ENCODE measurements at regions not wholly inside any gene's neighbourhood (a gene's known extent, or its start where the extent isn't known, plus 50 kb on each side); places are given as distances from the start of the nearest gene placed in this dataset.

- H3K9me1 ChIP-seq (replicated peaks; ENCODE audit: control insufficient read depth, extremely low read depth, insufficient read depth, low read length), result no peaks in the 10 kb centered on the region
- no TSS peak for BruUV-seq (replicated peaks)
- FAIRE-seq, result no peak
- H3K27me3 ChIP-seq (ENCODE audit: control insufficient read depth in 2 of 2, insufficient read depth in 2 of 2, low read length in 2 of 2), result no peaks in the 10 kb centered on the region
- no peaks in the 10 kb centered on the region for H3K9me3 ChIP-seq (replicated peaks; ENCODE audit: control insufficient read depth, insufficient read depth, low read length)
- no peak for TF ChIP-seq CTCF (IDR thresholded peaks at IDR 0.05; ENCODE audit: extremely low read depth in 1 of 2, insufficient read depth in 1 of 2, low read depth in 1 of 2, low read length in 2 of 2)
- TF ChIP-seq POLR2A (IDR thresholded peaks at IDR 0.05; ENCODE audit: low read depth, low read length), result no peak
- TF ChIP-seq FOS (IDR thresholded peaks at IDR 0.05; ENCODE audit: borderline replicate concordance, insufficient read depth, low read length), result no peak
- TF ChIP-seq JUN (IDR thresholded peaks at IDR 0.05; ENCODE audit: borderline replicate concordance, insufficient read depth, insufficient read length, low read depth), result no peak
- dilution Hi-C loops (cut with MboI; ENCODE audit: extremely low pct_ligation_motif_present, low sequenced_read_pairs) (no loop called here), intact Hi-C loops (cut with micrococcal nuclease) (no loop called here)
- no peaks in the 10 kb centered on the region for H4K20me1 ChIP-seq (replicated peaks; ENCODE audit: control insufficient read depth, extremely low read depth, insufficient read depth, low read length)
- H3K79me2 ChIP-seq (ENCODE audit: control insufficient read depth, insufficient read depth, low read length), result no peaks in the 10 kb centered on the region
- H3K36me3 ChIP-seq (ENCODE audit: control insufficient read depth in 2 of 2, extremely low read depth in 1 of 2, insufficient read depth in 2 of 2, low read length in 2 of 2), result no peaks in the 10 kb centered on the region
- ChIA-PET POLR2A (interaction anchor here (1.1 kb wide), 1 partner anchor 357 kb away, joined by 3 read pairs; the partner anchor contains the start of gene MAFB), CTCF (no interaction called here)
- H3K27ac ChIP-seq (ENCODE audit: insufficient read depth, low read depth, low read length), result no peak overlapping the region
- no peak overlapping the region for H3K9ac ChIP-seq (replicated peaks; ENCODE audit: extremely low read depth, insufficient read depth, low read length)
- no peaks in the 10 kb centered on the region for H3K4me1 ChIP-seq (ENCODE audit: control insufficient read depth, extremely low read depth, insufficient read depth, low read length)
- DNase-seq (ENCODE audit: low read depth, low spot score), result peak; percentile 49
- no peak overlapping the region for H2AFZ ChIP-seq (ENCODE audit: low read depth, low read length)
- no peak overlapping the region for H3K4me3 ChIP-seq (replicated peaks in 1 of 3; ENCODE audit: insufficient read depth in 1 of 3, low read depth in 1 of 3, low read length in 3 of 3)
- H3K4me2 ChIP-seq (ENCODE audit: insufficient read depth, low read length), result no peak overlapping the region
Measured at GRCh38 chr20:40331807-40332560, 357.1 kb downstream of the MAFB start.

- TF ChIP-seq FOS (IDR thresholded peaks at IDR 0.05; ENCODE audit: borderline replicate concordance, insufficient read depth, low read length) (no peak), MYC (IDR thresholded peaks at IDR 0.05; ENCODE audit: low read depth, low read length) (no peak), CTCF (IDR thresholded peaks at IDR 0.05; ENCODE audit: extremely low read depth in 1 of 2, insufficient read depth in 1 of 2, low read depth in 1 of 2, low read length in 2 of 2) (no peak), JUN (IDR thresholded peaks at IDR 0.05; ENCODE audit: borderline replicate concordance, insufficient read depth, insufficient read length, low read depth) (no peak), MAX (IDR thresholded peaks at IDR 0.05; ENCODE audit: insufficient read depth, insufficient read length) (no peak), EZH2 (IDR thresholded peaks at IDR 0.05; ENCODE audit: borderline replicate concordance, low read depth, low read length, severe bottlenecking) (no peak), GATA2 (IDR thresholded peaks at IDR 0.05; ENCODE audit: insufficient read depth, insufficient read length, low read depth, low read length) (no peak), POLR2AphosphoS5 (IDR thresholded peaks at IDR 0.05; ENCODE audit: insufficient read depth, low read depth, low read length) (no peak), POLR2A (IDR thresholded peaks at IDR 0.05; ENCODE audit: low read depth, low read length) (no peak)
- H2AFZ ChIP-seq (ENCODE audit: low read depth, low read length), result no peak overlapping the region
- no peak overlapping the region for H3K27ac ChIP-seq (ENCODE audit: insufficient read depth, low read depth, low read length)
- POLR2A ChIA-PET, result interaction anchor here (1.1 kb wide), 1 partner anchor 358 kb away, joined by 3 read pairs; the partner anchor contains the start of gene MAFB
- BruUV-seq (replicated peaks), result no TSS peak
- H4K20me1 ChIP-seq (replicated peaks; ENCODE audit: control insufficient read depth, extremely low read depth, insufficient read depth, low read length), result no peaks in the 10 kb centered on the region
- H3K36me3 ChIP-seq (ENCODE audit: control insufficient read depth in 2 of 2, extremely low read depth in 1 of 2, insufficient read depth in 2 of 2, low read length in 2 of 2), result no peaks in the 10 kb centered on the region
- no peak overlapping the region for H3K4me2 ChIP-seq (ENCODE audit: insufficient read depth, low read length)
- no peaks in the 10 kb centered on the region for H3K9me3 ChIP-seq (replicated peaks; ENCODE audit: control insufficient read depth, insufficient read depth, low read length)
- H3K79me2 ChIP-seq (ENCODE audit: control insufficient read depth, insufficient read depth, low read length), result no peaks in the 10 kb centered on the region
- intact Hi-C loops (cut with micrococcal nuclease), result no loop called here
- H3K4me1 ChIP-seq (ENCODE audit: control insufficient read depth, extremely low read depth, insufficient read depth, low read length), result no peaks in the 10 kb centered on the region
- no peak overlapping the region for H3K4me3 ChIP-seq (replicated peaks in 1 of 3; ENCODE audit: insufficient read depth in 1 of 3, low read depth in 1 of 3, low read length in 3 of 3)
- no peak for FAIRE-seq
- no peaks in the 10 kb centered on the region for H3K9me1 ChIP-seq (replicated peaks; ENCODE audit: control insufficient read depth, extremely low read depth, insufficient read depth, low read length)
- no peak overlapping the region for H3K9ac ChIP-seq (replicated peaks; ENCODE audit: extremely low read depth, insufficient read depth, low read length)
- CTCF ChIA-PET, result no interaction called here
- dilution Hi-C loops (cut with MboI; ENCODE audit: extremely low pct_ligation_motif_present, low sequenced_read_pairs), result no loop called here
- no peaks in the 10 kb centered on the region for H3K27me3 ChIP-seq (ENCODE audit: control insufficient read depth in 2 of 2, insufficient read depth in 2 of 2, low read length in 2 of 2)
- no peak for DNase-seq (ENCODE audit: low read depth, low spot score)
Measured at GRCh38 chr20:40331249-40331648, 357.8 kb downstream of the MAFB start.
